ENCODE measurements at regions not wholly inside any gene's neighbourhood (a gene's known extent, or its start where the extent isn't known, plus 50 kb on each side); places are given as distances from the start of the nearest gene placed in this dataset.

GRCh38 chr7:41054960-41055661, 647.8 kb downstream of the INHBA start:
- DNase-seq (no peak), ATAC-seq (ENCODE audit: poor library complexity) (no peak)
- intact Hi-C loops (cut with DNase I) = no loop called here

GRCh38 chr7:41053820-41054219, 649.1 kb downstream of the INHBA start:
- intact Hi-C loops (cut with DNase I) = no loop called here
- no peak for DNase-seq
- no peak for ATAC-seq (ENCODE audit: poor library complexity)

- ATAC-seq (ENCODE audit: poor library complexity) (no peak), DNase-seq (no peak)
Observed at GRCh38 chr7:41052736-41053135, 650.2 kb downstream of the INHBA start.

GRCh38 chr7:41052201-41052600, 650.7 kb downstream of the INHBA start:
- ATAC-seq (ENCODE audit: poor library complexity) (no peak), DNase-seq (no peak)
- intact Hi-C loops (cut with DNase I) = no loop called here

More at GRCh38 chr7:41052736-41053135, 650.2 kb downstream of the INHBA start:
- intact Hi-C loops (cut with DNase I) = no loop called here

GRCh38 chr7:41051535-41051934, 651.4 kb downstream of the INHBA start:
- intact Hi-C loops (cut with DNase I) = no loop called here
- DNase-seq = no peak
- ATAC-seq (ENCODE audit: poor library complexity) = no peak

- ATAC-seq (ENCODE audit: poor library complexity) (no peak), DNase-seq (no peak)
- intact Hi-C loops (cut with DNase I) = no loop called here
Observed at GRCh38 chr7:41051062-41051461, 651.8 kb downstream of the INHBA start.

- ATAC-seq (ENCODE audit: poor library complexity) (no peak), DNase-seq (no peak)
- intact Hi-C loops (cut with DNase I) = no loop called here
Observed at GRCh38 chr7:41048771-41049170, 654.1 kb downstream of the INHBA start.

GRCh38 chr7:41047789-41048191, 655.1 kb downstream of the INHBA start:
- ATAC-seq (ENCODE audit: poor library complexity) (peak; percentile 86), DNase-seq (peak; percentile 74)
- intact Hi-C loops (cut with DNase I) = no loop called here

GRCh38 chr7:41047211-41047610, 655.7 kb downstream of the INHBA start:
- intact Hi-C loops (cut with DNase I) = no loop called here
- DNase-seq (no peak), ATAC-seq (ENCODE audit: poor library complexity) (peak; percentile 54)

GRCh38 chr7:41046776-41047175, 656.1 kb downstream of the INHBA start:
- intact Hi-C loops (cut with DNase I) = no loop called here
- ATAC-seq (ENCODE audit: poor library complexity) (peak; percentile 62), DNase-seq (no peak)

GRCh38 chr7:41046221-41046761, 656.6 kb downstream of the INHBA start:
- DNase-seq (peak; percentile 56), ATAC-seq (ENCODE audit: poor library complexity) (peak; percentile 70)
- intact Hi-C loops (cut with DNase I) = no loop called here

- intact Hi-C loops (cut with DNase I) = no loop called here
- DNase-seq = no peak
- no peak for ATAC-seq (ENCODE audit: poor library complexity)
Observed at GRCh38 chr7:41045556-41046123, 657.2 kb downstream of the INHBA start.

- no peak for DNase-seq
- ATAC-seq (ENCODE audit: poor library complexity) = no peak
- intact Hi-C loops (cut with DNase I) = no loop called here
Observed at GRCh38 chr7:41039981-41040380, 662.9 kb downstream of the INHBA start.

- DNase-seq (no peak), ATAC-seq (ENCODE audit: poor library complexity) (no peak)
- intact Hi-C loops (cut with DNase I) = no loop called here
Observed at GRCh38 chr7:41039386-41039953, 663.4 kb downstream of the INHBA start.

- ATAC-seq (ENCODE audit: poor library complexity) (no peak), DNase-seq (no peak)
- intact Hi-C loops (cut with DNase I) = no loop called here
Observed at GRCh38 chr7:41038211-41038610, 664.7 kb downstream of the INHBA start.

- intact Hi-C loops (cut with DNase I) = no loop called here
- no peak for ATAC-seq (ENCODE audit: poor library complexity)
- DNase-seq = no peak
Observed at GRCh38 chr7:41037691-41038090, 665.2 kb downstream of the INHBA start.

- intact Hi-C loops (cut with DNase I) = no loop called here
- DNase-seq (no peak), ATAC-seq (ENCODE audit: poor library complexity) (no peak)
Observed at GRCh38 chr7:41035794-41036193, 667.1 kb downstream of the INHBA start.

GRCh38 chr7:41033500-41033899, 669.4 kb downstream of the INHBA start:
- no peak for DNase-seq
- no peak for ATAC-seq (ENCODE audit: poor library complexity)
- intact Hi-C loops (cut with DNase I) = no loop called here

GRCh38 chr7:41030673-41031072, 672.2 kb downstream of the INHBA start:
- intact Hi-C loops (cut with DNase I) = no loop called here
- ATAC-seq (ENCODE audit: poor library complexity) (no peak), DNase-seq (no peak)

GRCh38 chr7:41029072-41029499, 673.8 kb downstream of the INHBA start:
- intact Hi-C loops (cut with DNase I) = no loop called here
- DNase-seq = no peak
- ATAC-seq (ENCODE audit: poor library complexity) = no peak

Data from Right ventricle myocardium superior (tissue), 1 donor.